Epithelial cell of esophagus (primary cell): ENCODE measurements at regions not wholly inside any gene's neighbourhood (a gene's known extent, or its start where the extent isn't known, plus 50 kb on each side); places are given as distances from the start of the nearest gene placed in this dataset.

Experiments
- DNase-seq: peaks from one replicate; pipeline ENCODE4 v3.0.0; 2010; ENCODE audit warnings: low read depth
- H3K4me3 ChIP-seq: 2 replicates; pipeline ENCODE4 v1.5.1; 2011; ENCODE audit warnings: mild to moderate bottlenecking, low read length, control low read depth
- TF ChIP-seq, protein P1 (sequence below): IDR thresholded peaks from 2 replicates; pipeline ENCODE4 v1.5.1; 2011; ENCODE audit warnings: low read depth, mild to moderate bottlenecking, low read length, control low read depth, inconsistent platforms; ENCODE audit not compliant: insufficient read depth; ENCODE audit errors: missing control alignments

DNA sequence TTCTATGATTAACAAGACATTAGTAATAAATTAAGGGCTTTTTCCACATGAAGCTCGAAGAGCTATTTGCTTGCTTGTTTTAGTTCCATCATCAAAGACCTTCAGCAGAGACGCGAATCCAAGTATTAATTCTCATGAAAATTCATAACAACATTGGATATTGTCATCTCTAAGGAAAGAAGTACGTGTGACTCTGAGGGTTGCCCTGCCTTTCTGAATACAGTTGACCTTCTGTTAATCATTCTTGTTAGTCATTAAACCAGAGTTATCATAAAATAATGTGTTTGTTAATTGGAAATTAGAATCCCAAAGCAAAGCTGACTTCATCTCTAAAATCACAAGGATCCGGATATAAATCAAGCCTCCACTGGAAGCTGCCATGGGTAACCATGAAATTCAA is 222.5 kb downstream of the ZNF608 start:
- no peak for DNase-seq
- H3K4me3 ChIP-seq = no peak overlapping the region
- TF ChIP-seq, protein P1, sequence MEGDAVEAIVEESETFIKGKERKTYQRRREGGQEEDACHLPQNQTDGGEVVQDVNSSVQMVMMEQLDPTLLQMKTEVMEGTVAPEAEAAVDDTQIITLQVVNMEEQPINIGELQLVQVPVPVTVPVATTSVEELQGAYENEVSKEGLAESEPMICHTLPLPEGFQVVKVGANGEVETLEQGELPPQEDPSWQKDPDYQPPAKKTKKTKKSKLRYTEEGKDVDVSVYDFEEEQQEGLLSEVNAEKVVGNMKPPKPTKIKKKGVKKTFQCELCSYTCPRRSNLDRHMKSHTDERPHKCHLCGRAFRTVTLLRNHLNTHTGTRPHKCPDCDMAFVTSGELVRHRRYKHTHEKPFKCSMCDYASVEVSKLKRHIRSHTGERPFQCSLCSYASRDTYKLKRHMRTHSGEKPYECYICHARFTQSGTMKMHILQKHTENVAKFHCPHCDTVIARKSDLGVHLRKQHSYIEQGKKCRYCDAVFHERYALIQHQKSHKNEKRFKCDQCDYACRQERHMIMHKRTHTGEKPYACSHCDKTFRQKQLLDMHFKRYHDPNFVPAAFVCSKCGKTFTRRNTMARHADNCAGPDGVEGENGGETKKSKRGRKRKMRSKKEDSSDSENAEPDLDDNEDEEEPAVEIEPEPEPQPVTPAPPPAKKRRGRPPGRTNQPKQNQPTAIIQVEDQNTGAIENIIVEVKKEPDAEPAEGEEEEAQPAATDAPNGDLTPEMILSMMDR = no peak

DNA sequence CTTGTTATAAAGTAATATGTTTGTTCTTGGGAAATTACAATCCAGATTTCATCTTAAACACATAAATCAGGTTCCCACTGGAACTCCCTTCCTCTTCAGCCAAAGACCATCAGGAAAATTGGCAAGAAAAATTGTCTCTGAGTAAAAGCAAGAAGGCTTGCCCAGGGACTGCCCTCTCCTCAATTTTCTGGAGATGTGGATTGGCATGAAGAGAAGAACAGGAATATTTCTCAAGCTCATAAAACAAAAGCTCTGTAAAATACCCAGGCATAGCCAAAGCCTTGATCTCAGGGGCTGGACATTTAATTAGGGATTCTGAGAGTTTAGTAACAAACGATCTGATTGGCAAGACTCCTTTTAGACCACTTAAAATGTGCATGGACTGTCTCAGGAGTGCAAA is 223.4 kb downstream of the ZNF608 start:
- TF ChIP-seq, protein P1 = no peak

DNA sequence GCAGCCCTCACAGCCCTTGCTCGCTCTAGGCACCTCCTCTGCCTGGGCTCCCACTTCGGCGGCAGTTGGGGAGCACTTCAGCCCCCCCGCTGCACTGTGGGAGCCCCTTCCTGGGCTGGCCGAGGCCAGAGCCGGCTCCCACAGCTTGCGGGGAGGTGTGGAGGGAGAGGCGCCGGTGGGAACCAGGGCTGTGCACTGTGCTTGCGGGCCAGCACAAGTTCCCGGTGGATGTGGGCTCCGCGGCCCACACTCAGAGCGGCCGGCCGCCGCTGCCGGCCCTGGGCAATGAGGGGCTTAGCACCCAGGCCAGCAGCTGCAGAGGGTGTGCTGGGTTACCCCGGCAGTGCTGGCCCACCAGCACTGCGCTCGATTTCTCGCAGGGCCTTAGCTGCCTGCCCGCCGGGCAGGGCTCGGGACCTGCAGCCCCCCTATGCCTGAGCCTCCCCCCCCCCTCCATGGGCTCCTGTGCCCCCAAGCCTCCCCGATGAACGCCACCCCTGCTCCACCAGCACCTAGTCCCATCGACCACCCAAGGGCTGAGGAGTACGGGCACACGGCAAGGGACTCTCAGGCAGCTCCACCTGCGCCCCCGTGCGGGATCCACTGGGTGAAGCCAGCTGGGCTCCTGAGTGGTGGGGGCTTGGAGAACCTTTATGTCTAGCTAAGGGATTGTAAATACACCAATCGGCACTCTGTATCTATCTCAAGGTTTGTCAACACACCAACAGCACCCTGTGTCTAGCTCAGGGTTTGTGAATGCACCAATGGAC is 224.8 kb downstream of the ZNF608 start:
- no peak overlapping the region for H3K4me3 ChIP-seq
- no peak for DNase-seq
- TF ChIP-seq, protein P1 = no peak

More for the DNA sequence above, 223.4 kb downstream of the ZNF608 start:
- no peak for DNase-seq
- H3K4me3 ChIP-seq = no peak overlapping the region

DNA sequence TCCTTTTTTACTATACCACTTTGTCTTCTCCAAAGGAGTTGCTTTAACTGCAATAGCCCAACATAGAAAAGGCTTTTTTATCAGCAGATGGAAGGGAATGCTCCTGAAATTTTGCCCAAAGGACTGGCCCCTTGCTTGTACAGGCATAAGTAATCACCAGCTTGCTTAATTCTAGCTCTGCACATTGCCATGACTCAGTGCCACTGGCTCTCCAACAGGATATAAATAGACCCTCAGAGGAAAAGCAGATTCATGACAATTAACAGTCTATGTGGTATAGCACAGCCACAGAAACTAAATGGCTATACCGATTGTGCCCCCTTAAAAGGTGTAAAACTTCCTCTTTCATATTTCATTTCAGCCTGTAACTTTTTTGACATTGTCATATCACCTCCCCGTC is 227.0 kb downstream of the ZNF608 start:
- peak; percentile 61 for DNase-seq
- TF ChIP-seq, protein P1 = no peak

DNA sequence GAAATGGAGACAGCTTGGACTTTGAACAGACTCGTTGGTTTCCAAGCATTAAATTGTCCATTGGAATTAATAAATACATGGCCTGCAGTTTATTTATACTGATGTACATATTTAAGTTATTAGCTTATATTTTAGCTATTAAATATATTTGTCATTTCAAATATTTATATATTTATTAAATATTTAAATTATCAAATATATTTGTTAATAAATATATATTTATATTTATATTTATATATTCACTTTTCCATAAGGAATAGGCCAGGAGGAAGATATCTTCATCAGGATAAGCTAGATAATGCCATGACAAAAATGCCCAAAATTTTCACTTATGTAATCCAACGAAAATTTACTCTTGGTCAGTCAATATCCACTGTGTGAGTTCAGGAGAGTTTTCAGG is 229.9 kb downstream of the ZNF608 start:
- TF ChIP-seq, protein P1 = no peak
- no peak overlapping the region for H3K4me3 ChIP-seq
- DNase-seq = no peak

More for the DNA sequence above, 227.0 kb downstream of the ZNF608 start:
- H3K4me3 ChIP-seq = no peak overlapping the region

DNA sequence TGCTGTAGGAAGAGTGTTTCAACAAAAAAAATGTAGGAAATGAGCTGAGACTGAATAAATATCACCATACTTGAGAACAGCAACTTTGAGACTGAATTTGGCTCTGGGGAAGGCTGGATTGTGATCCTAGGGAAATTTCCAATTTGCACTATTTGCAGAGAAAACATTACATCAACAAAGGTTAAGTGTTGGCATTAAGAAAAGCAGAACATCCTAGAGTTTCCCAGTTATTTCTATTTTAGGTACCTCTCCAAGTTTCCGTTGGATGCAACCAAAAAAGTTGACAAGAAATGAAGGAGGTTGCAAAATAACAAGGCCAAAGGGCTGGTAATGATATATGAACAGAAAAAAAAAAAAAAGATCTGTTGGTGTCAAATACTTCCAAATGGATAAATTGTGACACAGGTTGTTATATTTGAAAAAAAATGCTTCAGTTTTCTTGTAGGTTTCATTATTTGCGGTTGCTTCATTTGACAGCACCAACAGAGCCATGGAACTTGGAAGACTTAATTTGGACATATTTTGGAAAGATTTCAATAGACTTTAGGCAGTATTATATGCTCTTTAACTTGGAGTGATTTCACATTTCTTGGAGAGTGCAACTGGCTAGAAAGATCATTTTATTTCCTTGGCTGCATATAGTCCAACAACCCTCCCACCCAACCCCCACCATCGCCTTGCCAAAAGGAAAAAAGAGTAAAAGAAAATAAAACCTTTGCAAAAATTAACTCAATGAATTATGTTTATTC is 230.8 kb downstream of the ZNF608 start:
- DNase-seq = no peak
- no peak overlapping the region for H3K4me3 ChIP-seq
- TF ChIP-seq, protein P1 = no peak

DNA sequence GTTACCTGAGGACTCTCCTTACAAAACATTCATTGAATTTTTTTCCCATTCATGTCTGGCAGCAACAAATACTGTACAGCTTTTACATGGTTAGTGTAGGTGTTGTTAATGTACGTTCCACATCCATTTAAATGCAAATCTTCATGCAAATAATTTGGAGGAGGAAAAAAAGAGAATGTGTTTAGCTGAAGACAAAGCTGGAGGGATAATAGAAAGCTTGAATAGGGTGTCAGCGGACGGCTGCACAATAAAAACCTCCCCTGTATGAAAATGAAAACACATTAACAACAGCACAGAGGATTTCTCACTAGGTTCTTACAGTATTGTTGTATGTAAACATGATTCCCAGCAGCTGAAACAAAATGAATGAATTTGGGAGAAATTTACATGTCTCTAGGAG is 231.5 kb downstream of the ZNF608 start:
- H3K4me3 ChIP-seq = no peak overlapping the region
- no peak for DNase-seq
- TF ChIP-seq, protein P1 = no peak
